Hematopoietic multipotent progenitor cell (in vitro differentiated cells): ENCODE measurements at regions not wholly inside any gene's neighbourhood (a gene's known extent, or its start where the extent isn't known, plus 50 kb on each side); places are given as distances from the start of the nearest gene placed in this dataset.
A peak's percentile ranks its signal among the peaks of the same experiment; 100 is the strongest.
"Not testable (repeated sequence)": the region's sequence is repeated elsewhere in the genome, so short reads cannot be mapped to it uniquely, and the experiment has no call there.

ENCODE experiments used
- DNase-seq, 3 donors: peaks; one replicate each; pipeline ENCODE4 v3.0.0-alpha.2; 2011 to 2015; ENCODE audit warnings: low read depth in 2 of 3, low spot score in 2 of 3

DNA sequence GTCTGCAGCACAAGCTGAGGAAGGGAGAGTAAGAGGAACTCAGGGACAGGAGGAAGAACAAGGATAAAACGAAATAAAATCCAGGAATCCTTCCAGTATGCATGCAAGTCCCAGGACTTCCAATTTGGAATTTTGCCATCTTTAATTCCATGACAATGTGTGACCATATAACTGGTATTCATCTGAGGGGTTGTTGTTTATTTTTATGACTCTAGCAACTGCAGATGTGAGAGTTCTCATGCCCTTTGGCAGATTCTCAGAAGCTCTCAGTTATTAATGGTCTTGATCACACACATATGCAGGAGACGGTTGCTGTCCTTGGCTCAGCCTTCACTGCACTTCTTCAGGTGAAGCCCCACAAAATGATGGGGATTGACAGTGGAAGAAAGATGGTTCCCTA lies 148.2 kb downstream of the SMIM20 start:
- no peak for DNase-seq

DNA sequence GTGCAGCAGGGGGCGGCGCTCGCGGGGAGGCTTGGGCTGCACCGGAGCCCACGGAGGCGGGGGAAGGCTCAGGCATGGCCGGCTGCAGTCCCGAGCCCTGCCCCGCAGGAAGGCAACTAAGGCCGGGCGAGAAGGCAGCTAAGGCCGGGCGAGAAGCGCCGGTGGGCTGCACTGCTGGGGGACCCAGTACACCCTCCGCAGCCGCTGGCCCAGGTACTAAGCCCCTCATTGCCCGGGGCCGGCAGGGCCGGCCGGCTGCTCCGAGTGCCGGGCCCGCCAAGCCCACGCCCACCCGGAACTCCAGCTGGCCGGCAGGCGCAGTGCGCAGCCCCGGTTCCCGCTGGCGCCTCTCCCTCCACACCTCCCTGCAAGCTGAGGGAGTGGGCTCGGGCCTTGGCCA lies 150.0 kb downstream of the SMIM20 start:
- DNase-seq: not testable (repeated sequence)

DNA sequence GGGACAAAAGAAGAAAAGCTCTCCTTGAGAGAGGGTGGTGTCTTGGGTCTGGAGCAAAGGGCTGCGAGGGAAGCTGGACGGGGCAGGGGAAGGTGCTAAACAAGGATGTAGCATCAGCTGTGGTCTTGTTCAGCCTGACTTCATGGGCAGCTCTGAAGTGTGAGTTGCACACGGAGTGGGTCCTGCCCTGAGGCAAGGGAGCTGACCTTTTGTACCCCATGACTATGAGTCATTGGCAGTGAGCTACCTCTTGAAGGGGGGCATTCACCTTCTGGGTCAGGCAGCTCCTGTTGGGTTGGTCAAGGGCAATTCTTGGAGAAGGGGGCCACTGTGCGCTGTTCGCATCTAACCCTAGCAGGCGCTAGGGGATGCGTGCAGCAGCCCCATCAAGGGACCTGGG lies 151.8 kb downstream of the SMIM20 start:
- no peak for DNase-seq

DNA sequence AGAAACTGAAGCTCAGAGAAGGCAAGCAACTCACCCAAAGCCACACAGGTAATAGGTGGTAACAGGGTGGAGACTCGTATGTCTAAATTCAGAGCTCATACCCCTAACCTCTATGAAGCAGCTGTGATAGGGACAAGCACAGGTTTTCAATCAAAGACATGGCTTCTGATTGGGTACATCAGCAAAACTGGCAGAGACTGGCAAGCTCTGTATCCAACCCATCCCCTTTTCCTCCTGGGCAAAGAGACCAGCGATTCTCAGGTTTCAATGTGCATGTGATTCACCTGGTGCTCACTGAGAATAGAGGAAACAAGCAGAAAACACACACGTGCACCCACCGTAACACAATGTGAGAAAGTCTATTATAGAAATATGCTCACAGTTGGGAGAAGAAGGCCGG lies 153.0 kb downstream of the SMIM20 start:
- DNase-seq: no peak

DNA sequence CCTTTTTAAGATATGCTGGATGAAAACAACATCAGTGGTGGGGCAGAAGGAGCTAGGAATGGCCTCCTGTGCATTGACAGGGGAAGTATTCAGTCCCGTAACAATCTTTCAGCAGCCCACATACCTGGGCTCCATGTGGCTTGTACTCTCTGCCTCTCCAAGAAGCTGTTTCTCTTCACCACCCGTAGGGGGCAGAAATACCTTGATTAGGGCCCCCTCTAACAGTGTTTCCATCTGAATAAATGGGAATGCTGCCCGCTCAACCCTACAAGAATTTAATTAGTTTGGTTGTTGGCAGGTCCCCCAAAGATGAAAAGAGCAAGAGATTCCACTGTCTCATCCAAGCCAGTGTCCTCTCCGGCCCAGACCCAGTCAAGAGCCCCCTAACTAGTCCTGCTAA lies 155.2 kb downstream of the SMIM20 start:
- DNase-seq: peak in 1 of 3 donors; percentile 17

DNA sequence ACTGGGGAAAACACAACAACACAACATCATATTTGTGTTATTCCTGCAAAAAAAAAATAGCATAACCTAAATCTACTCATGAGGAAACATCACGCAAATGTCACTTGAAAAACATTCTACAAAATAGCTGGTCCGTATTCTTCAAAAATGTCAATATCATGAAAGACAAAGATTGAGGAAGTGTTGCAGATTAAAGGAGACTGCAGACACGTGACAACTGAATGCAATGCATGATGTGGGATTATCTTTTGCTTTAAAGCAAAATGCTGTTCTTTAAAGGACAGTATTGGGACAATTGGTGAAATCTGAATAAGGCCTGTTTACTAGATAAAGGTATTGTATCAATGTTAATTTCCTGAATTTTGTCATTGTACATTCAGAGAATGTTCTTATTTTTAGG lies 157.7 kb downstream of the SMIM20 start:
- DNase-seq: no peak

DNA sequence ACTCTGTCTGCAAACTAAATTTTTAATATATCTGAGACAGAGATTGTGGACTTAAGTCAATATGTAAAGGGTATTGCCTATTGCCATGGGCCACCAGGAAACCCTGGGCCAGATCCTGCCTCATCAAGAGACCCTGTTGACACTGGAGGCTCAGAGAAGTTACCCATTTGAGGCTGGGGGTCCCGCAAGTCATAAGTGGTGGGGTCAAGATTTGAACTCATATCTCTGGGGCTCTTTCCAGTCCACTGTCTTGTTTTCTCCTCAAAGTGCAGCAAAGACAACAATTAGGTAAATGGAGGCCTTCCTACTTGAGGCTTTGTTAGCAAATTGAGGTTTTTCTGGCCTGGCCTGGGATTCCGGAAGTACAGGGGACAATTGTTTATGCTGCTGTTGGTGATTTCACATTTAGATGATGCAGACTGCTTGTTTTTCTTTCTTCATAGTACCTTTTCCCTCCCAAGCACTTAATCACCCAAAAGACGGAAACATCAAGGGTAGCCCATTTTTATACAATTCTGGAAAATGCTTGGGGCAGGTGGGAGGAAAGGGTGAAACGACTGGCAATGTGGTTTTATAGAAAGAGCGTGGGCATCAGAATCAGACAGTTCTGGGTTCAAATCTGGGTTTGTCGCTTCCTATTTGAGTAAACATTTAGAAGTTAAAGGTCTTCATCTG lies 160.0 kb downstream of the SMIM20 start:
- DNase-seq: no peak

DNA sequence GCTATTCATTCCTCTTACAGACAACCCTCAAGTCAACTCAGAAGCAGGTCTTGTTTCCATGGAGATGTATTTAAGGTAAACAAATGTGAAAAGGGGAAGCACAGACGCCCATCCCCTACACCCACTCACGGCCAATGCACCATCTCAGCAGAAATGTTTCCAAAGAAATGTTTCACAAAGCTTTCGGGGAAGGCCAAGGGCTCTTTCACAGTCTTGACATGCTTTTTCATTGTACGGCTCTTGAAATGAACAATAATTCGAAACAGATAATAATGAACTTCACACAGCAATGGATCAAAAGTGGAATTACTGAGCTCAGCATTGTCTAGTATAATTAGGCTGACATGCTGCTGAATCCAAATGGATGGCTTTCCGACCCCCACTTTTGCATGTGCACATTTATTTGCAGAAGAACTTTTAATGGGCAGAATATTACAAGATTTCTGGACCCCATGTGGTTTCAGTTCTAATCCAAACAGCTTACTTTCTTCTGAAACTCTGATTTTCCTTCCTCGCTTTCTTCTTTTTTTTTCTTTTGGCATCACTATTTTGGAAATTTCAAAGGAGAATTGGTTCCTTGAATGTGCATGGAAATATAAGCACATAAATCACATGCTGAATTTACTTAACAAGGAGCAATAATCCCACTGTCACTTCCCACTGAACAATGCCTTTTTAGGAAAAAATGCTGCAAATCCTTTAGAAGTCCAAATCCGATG lies 160.9 kb downstream of the SMIM20 start:
- peak in 2 of 3 donors; percentile 83 to 93 for DNase-seq

DNA sequence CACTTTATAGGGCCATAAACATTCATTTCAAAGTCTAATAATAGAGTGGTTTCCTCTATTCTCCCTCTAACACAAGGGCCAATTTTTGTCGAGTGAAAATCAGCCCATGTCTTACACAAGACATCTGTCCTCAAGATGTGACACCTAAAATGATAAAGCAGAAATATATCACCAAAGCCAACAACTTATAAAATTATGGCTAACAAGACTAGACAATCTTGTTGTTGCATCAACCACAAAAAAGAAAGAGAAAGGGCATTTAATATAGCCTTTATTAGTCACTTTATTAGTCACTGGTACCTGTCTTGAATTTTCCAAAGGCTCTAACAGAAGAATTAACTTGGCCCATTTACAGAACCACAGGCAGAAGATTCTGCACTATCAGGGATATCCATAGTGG lies 161.6 kb downstream of the SMIM20 start:
- no peak for DNase-seq

DNA sequence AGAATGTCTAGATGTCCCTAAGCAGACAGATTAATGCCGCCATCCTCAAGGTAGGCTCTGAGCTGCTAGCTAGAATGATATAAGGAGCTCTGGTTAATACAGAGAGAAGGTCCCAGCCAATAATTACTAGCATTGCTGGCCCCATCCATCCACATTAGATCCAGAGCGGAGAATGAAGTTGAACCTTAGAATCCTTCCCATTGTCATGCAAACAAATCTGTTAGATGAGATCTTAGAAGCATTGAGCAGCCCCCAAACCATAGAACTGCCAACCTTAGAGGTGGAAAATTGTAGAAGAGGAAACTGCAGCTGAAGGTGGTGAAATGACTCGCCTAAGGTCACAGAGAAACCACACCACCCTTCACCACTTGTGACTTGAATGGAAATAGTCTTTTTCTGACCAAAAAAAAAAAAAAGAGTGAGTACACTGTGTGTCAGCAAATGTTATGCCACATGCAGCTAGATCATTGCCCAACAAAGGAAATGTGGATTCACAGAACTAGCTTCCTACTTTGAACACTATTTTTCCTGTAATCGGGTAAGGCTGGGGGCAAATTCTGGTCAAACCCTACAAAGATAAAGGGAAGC lies 162.1 kb downstream of the SMIM20 start:
- peak in 2 of 3 donors; percentile 13 to 23 for DNase-seq

DNA sequence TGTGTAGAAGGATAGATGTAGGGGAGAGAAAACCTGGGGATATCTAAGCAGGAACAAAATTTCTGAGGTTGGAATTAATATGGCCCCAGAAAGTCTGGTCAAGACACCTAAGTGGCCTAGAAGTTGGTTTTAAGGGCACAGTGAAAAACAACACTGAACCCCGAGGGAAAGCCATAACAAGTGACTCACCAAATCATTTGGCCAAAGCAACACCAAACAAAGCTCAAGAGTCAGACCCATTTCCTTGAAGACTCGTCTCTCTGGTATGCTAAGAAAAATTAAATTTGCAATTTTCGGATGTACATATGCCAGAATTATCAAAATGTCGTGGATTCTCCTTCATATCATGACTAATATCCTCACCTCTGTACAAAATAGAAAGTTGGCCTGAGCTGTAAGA lies 162.9 kb downstream of the SMIM20 start:
- no peak for DNase-seq

DNA sequence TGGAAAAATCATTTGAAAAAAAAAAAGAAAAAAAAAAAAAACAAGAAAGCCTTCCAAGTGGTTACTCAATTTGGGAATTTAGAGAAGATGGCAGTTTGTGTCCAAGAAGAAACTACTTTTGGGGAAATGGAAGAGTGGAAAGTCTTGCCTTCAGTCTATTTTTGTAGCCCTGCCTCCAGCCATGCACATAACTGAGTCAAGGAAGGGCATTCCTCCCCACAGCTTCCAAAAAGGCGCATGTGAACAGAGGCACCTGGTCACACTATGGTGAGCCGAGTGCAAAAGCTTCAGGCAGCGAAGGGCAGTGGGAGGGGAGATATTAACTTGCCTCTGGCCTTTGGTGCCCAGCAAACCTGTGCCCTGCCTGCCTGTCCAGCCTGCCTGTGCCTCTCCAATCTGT lies 163.7 kb downstream of the SMIM20 start:
- no peak for DNase-seq

DNA sequence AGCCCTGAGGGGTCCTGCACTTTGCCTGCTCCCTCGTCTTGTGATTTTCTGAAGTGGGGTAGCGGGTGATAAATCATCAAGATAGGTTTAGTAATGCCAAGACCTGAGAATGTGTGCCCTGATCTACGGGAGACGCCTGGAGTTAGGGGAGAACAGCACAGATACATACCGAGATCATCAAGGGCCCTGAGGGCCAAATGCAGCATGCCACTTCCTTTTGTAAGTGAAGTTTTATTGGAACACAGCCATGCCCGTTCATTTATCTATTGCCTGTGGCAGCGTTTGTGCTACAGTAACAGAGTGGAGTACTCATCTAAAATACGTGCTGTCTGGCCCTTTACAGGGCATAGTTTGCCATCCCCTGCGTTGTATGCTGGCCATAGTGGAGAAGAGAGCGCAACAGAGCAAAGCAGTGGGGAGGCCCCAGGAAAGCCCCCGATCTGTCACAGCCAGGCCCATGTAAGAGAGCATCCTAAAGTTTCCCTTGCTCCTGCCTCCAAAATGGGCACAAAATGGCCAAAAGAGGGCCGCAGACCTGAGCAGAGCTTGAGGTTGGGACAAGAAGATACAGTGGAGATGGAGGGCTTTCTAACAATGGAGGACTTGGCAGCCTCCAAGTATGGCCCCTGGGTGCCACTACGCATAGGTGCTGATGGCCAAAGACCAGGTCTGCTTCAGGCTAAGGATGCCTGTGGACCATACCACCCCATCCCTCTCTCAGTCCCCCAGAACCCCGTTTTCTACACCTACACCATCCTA lies 167.0 kb downstream of the SMIM20 start:
- DNase-seq: no peak

DNA sequence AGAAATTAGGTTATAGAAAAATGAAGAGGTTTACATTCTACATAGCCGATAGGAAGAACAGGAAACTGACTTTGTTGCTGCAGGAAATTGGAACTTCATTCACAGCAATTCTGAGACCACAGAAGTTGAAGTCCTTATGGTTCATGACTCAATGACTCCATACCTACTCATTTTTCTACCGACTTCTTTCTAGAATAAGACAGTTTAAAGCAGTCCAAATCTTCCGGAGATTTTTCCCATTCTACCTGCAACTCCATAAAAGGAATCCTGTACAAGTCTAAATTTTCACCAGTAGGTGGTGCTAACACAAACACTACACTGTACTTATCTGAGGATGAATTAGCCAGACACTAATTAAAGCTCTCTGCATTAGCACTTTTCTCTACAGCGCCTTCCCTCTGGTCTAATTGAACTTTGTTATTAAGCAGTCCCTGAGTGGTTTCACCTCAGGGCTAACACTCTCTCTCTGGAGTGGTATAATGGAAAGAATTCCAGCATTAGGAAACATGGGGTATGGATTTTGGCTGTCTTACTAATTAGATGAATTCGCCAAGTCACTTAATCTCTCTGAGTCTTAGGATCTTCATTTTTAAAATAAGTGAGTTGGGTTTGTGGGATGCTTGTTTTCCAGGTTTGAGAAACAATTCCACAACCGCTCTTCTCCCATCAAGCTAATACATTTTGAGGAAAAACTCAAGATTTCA lies 167.9 kb downstream of the SMIM20 start:
- peak; percentile 7 to 36 (median 33) for DNase-seq

DNA sequence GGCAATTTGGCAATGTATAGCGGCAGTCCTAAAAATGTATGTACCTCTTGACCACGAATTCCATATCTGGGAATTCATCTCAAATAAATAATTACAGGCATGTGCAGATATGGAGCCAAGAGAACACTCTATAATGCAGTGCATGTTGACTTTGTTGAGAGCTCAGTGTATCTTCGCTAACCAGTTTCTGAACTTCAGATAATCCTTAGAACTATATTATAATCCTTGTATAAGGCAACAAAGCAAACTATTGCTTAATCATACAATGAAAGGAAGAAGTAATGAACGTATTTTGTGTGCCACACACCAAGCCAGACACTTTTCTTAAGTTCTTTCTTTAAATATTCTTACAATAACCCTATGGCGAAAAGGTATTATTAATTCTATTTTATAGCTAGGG lies 168.5 kb downstream of the SMIM20 start:
- no peak for DNase-seq

DNA sequence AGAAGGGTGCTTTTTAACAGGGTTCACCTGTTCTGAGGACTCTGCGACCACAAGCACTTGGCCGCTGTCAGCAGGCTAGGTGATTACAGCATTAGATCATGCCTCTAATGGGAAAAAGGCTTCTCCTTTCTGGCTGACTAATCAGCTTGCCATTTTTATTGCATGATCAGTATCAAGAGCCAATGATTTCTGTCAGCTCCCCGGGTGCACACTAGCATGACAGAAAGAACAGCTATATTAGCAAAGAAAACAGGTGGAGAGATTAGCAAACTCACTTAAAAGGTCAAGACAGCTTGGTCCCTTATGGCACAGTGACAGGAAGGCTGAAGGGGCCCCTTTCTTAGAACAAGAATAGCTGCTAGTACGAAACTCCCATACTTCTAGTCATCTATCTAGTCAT lies 170.0 kb downstream of the SMIM20 start:
- no peak for DNase-seq

DNA sequence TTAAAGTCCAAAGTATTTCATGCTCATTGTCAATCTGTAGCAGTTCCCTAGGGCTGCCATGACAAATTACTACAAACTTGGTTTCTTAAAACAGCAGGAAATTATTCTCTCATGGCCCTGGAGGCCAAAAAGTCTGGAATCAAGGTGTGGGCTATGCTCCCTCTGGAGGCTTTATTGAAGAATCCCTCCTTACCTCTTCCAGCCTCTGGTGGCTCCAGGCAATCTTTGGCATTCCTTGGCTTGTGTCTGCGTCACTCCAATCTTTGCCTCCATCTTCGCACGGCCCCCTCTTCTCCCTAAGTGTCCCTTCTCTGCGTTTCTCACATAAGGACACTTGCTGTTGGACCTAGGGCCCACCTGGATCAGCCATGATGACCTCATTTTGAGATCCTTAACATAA lies 170.4 kb downstream of the SMIM20 start:
- DNase-seq: no peak

DNA sequence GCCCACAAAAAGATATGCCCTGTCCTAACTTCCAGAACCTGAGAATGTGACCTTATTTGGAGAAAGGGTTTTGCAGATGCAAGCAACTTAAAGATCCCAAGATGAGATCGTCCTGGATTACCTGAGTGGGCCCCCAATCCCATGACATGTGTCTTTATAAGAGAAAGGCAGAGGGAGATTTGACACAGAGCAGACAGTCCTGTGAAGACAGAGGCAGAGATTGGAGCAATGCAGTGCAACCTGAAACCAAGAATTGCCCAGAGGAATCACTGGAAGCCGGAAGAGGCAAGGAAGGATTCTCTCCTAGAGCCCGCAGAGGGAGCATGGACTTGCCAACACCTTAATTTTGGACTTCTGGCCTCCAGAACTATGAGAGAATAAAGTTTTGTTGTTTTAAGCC lies 171.5 kb downstream of the SMIM20 start:
- no peak for DNase-seq

DNA sequence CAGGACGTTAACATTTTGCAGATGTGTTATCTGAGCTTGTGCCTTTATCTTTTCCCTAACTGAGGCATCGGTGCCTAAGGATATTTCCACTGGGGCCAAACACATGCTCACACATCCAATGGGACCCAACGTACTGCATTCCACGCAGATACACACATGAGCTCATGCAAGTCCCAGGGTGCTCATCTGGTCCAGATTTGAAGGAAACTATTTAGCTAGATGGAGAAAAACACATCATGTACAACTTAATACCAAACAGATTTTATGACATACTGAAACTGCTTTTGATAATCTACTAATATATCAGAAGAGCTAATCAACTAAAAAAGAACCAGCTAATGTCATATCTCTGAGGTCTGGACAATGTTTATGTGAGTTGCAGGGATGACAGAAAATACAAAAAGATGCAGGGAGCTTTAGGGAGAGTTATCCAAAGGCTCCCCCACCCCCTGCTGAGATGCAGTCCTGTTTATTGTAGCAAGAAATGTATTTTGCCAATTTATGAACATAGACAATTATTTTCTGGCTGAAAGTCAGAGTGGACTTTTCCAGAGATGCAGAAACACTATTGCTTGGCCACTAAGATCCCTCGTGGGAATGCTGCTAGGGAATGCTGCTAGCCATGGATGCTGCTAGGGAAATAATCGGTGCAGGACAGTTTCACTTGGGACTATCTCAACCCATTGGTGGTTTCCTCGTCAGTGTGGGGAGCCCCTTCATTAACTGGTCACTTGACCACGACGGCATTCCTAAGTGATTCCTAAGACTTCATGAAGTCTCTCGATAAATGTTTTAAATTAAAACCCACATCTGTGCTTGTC lies 172.8 kb downstream of the SMIM20 start:
- DNase-seq: no peak

DNA sequence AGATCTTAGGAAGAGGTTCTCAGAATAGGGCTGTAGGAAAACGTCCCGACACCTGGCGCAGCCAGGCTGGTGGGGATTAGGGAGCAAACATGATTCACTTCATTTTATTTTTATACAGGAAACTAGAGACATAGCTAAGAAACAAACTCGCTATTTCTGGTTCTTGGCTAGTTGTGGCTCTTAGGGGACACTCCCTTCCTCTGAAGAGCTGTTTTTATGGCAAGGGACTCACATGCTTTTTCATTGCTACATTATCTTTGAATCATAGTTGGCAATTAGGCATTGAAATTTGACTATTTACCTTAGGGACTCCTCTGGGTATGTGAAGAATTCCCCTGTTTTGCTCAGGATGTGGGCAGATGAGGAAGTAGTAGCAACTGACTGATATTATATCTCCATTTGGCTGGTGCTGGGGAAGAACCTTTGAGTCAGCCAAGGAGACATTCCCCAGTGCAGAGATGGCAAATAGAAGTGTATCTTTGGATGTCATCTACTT lies 174.5 kb downstream of the SMIM20 start:
- DNase-seq: peak in 2 of 3 donors; percentile 52 to 61
